ENCODE measurements at regions not wholly inside any gene's neighbourhood (a gene's known extent, or its start where the extent isn't known, plus 50 kb on each side); places are given as distances from the start of the nearest gene placed in this dataset.

DNA sequence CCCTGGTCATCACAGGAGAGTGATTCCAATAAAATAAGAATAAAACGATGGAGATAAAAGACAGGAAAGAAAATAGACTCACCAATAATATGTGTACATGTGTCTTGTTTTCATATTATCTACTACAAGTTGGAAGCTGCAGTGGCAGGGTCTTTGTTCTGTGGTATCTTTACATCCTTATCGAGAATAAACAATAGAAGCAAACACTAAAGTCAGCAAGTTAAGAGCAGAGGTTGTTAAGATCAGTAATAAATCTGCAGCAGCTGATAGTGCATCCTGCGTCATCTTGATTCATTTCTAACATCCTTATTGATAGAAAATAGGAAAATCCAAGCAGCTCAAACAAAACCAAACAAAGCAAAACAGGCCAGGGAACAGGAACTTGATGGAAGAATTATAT lies 107.4 kb downstream of the RPS29 start:
- TF ChIP-seq CTCF (IDR thresholded peaks at IDR 0.05; ENCODE audit: low read depth, low read length): no peak
- TF ChIP-seq POLR2A (IDR thresholded peaks at IDR 0.05; ENCODE audit: extremely low read depth, insufficient read length): no peak
- TF ChIP-seq, protein P1, sequence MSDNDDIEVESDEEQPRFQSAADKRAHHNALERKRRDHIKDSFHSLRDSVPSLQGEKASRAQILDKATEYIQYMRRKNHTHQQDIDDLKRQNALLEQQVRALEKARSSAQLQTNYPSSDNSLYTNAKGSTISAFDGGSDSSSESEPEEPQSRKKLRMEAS (IDR thresholded peaks at IDR 0.05; ENCODE audit: low read depth, low read length): no peak
